IMR-90 (cell line): ENCODE measurements at regions not wholly inside any gene's neighbourhood (a gene's known extent, or its start where the extent isn't known, plus 50 kb on each side); places are given as distances from the start of the nearest gene placed in this dataset.

Experiments used
- ATAC-seq: fragments of 200-7000 bp; cut with Tn5 transposase; 2 replicates; pipeline ENCODE4 v1.9.1; 2020; ENCODE audit warnings: low read depth, mild to moderate bottlenecking, moderate library complexity
- BruUV-seq: library from RNA; stranded (reverse); fragments of 400-500 nt; replicated peaks from 2 replicates; lab custom pipeline; 2021; lab: Mats Ljungman, UMichigan
- CTCF ChIA-PET: fragments of 300-600 bp; formaldehyde crosslinking; extraction: SDS; loops from one replicate; lab custom pipeline; 2021; ENCODE audit warnings: antibody characterized with exemption; lab: Yijun Ruan, JAX
- POLR2A ChIA-PET: fragments of 300-600 bp; sonication (Branson Sonifier 250); formaldehyde crosslinking; loops from one replicate; lab custom pipeline; 2022; ENCODE audit warnings: antibody characterized with exemption; ENCODE audit not compliant: unreplicated experiment; lab: Charles Lee
- DNase-seq: peaks from one replicate; pipeline ENCODE4 v3.0.0; 2013
- H2AFZ ChIP-seq: replicated peaks from 2 replicates; pipeline ENCODE3; 2013; ENCODE audit warnings: low read length, mild to moderate bottlenecking; ENCODE audit not compliant: poor library complexity
- H2AK5ac ChIP-seq: 2 replicates; pipeline ENCODE4 v1.6.1; 2013; ENCODE audit warnings: low read depth, low read length, inconsistent platforms
- H2AK9ac ChIP-seq: replicated peaks from 2 replicates; pipeline ENCODE3; 2013; ENCODE audit warnings: mild to moderate bottlenecking, low read depth, low read length, moderate library complexity; ENCODE audit not compliant: poor library complexity
- H2BK120ac ChIP-seq: 2 replicates; pipeline ENCODE4 v1.6.1; 2013; ENCODE audit warnings: low read depth, low read length, inconsistent platforms
- H2BK15ac ChIP-seq: 3 replicates; pipeline ENCODE4 v1.6.1; 2013; ENCODE audit warnings: low read depth, low read length, inconsistent platforms
- H2BK20ac ChIP-seq: 2 replicates; pipeline ENCODE4 v1.6.1; 2013; ENCODE audit warnings: low read depth, mild to moderate bottlenecking, inconsistent platforms, low read length, moderate library complexity
- H2BK5ac ChIP-seq: 2 replicates; pipeline ENCODE4 v1.6.1; 2013; ENCODE audit warnings: mild to moderate bottlenecking, low read depth, low read length, inconsistent platforms; ENCODE audit not compliant: poor library complexity, severe bottlenecking
- H3K14ac ChIP-seq: replicated peaks from 2 replicates; pipeline ENCODE4 v1.6.1; 2013; ENCODE audit warnings: low read depth, low read length, inconsistent platforms
- H3K18ac ChIP-seq: 2 replicates; pipeline ENCODE4 v1.6.1; 2013; ENCODE audit warnings: low read depth, low read length, control low read depth
- H3K23ac ChIP-seq: 2 replicates; pipeline ENCODE4 v1.6.1; 2013; ENCODE audit warnings: low read depth, low read length, inconsistent platforms
- H3K27ac ChIP-seq: 2 replicates; pipeline ENCODE4 v1.5.1; 2013; ENCODE audit warnings: mild to moderate bottlenecking, control low read depth, low read length; ENCODE audit not compliant: insufficient read depth
- H3K27me3 ChIP-seq: 2 replicates; pipeline ENCODE4 v1.6.1; 2013; ENCODE audit warnings: low read length; ENCODE audit not compliant: control insufficient read depth, insufficient read depth
- H3K36me3 ChIP-seq: 2 replicates; pipeline ENCODE4 v1.6.1; 2013; ENCODE audit warnings: low read length, mixed read lengths; ENCODE audit not compliant: control insufficient read depth, insufficient read depth
- H3K4ac ChIP-seq: 2 replicates; pipeline ENCODE4 v1.6.1; 2013; ENCODE audit warnings: low read depth, low read length, inconsistent platforms
- H3K4me1 ChIP-seq: 2 replicates; pipeline ENCODE4 v1.6.1; 2013; ENCODE audit warnings: low read length, mixed read lengths; ENCODE audit not compliant: control insufficient read depth, insufficient read depth
- H3K4me2 ChIP-seq: 2 replicates; pipeline ENCODE4 v1.6.1; 2013; ENCODE audit warnings: low read depth, mild to moderate bottlenecking, control low read depth, low read length, moderate library complexity
- H3K4me3 ChIP-seq: 2 replicates; pipeline ENCODE4 v1.5.1; 2013; ENCODE audit warnings: low read depth, mild to moderate bottlenecking, control low read depth, low read length, moderate library complexity; ENCODE audit not compliant: insufficient read depth
- H3K56ac ChIP-seq: 2 replicates; pipeline ENCODE4 v1.6.1; 2013; ENCODE audit warnings: low read length, inconsistent platforms; ENCODE audit not compliant: insufficient read depth; ENCODE audit errors: extremely low read depth
- H3K79me1 ChIP-seq, 2 experiments: 2 replicates each; pipeline ENCODE4 v1.6.1; 2013; ENCODE audit warnings: low read length in 2 of 2, inconsistent platforms in 1 of 2, low read depth in 1 of 2
- H3K9ac ChIP-seq: 2 replicates; pipeline ENCODE4 v1.6.1; 2013; ENCODE audit warnings: low read depth, low read length, control low read depth
- H3K9me1 ChIP-seq: 2 replicates; pipeline ENCODE4 v1.6.1; 2013; ENCODE audit warnings: low read length, inconsistent platforms; ENCODE audit not compliant: insufficient read depth
- H3K9me3 ChIP-seq: 2 replicates; pipeline ENCODE4 v1.6.1; 2013; ENCODE audit warnings: low read length; ENCODE audit not compliant: control insufficient read depth, insufficient read depth
- H4K20me1 ChIP-seq: 2 replicates; pipeline ENCODE4 v1.6.1; 2013; ENCODE audit warnings: low read length, inconsistent platforms; ENCODE audit not compliant: insufficient read depth
- H4K5ac ChIP-seq: 2 replicates; pipeline ENCODE4 v1.6.1; 2013; ENCODE audit warnings: mild to moderate bottlenecking, low read depth, low read length, control low read depth
- H4K8ac ChIP-seq, 2 experiments: 2 replicates each; pipeline ENCODE4 v1.6.1; 2013; ENCODE audit warnings: low read depth in 2 of 2, low read length in 2 of 2, control low read depth in 1 of 2, inconsistent platforms in 1 of 2
- H4K91ac ChIP-seq: 2 replicates; pipeline ENCODE4 v1.6.1; 2013; ENCODE audit warnings: low read depth, low read length, inconsistent platforms; ENCODE audit not compliant: insufficient read depth
- MAFK ChIP-seq: IDR thresholded peaks from 2 replicates; pipeline ENCODE4 v1.6.1; 2012; ENCODE audit warnings: low read depth, low read length, improper control_type of control experiment
- POLR2A ChIP-seq: IDR thresholded peaks from 2 replicates; pipeline ENCODE4 v1.6.1; 2012; ENCODE audit warnings: mild to moderate bottlenecking, low read depth, low read length
- RAD21 ChIP-seq: IDR thresholded peaks from 2 replicates; pipeline ENCODE4 v1.6.1; 2012; ENCODE audit warnings: low read length, improper control_type of control experiment
- WGBS, 2 experiments: methylation state at CpG; one replicate each; pipeline versions ENCODE4 v1.1.5 to v1.1.7; 2013; ENCODE audit warnings: missing lambda C conversion rate in 2 of 2; ENCODE audit not compliant: insufficient read length in 1 of 2; ENCODE audit errors: extremely low coverage in 2 of 2; 5-methylcytosine and 5-hydroxymethylcytosine counted together
- dilution Hi-C: fragments of 300-500 bp; cut with HindIII; formaldehyde crosslinking; loops from one replicate; pipeline ENCODE4 v1.14.3; 2018; ENCODE audit warnings: low sequenced_read_pairs; ENCODE audit not compliant: unreplicated experiment
- in situ Hi-C: fragments of 300-500 bp; cut with MboI; formaldehyde crosslinking; loops from 3 replicates; pipeline ENCODE4 v1.14.3; 2019; ENCODE audit warnings: low sequenced_read_pairs, inconsistent platforms, mixed read lengths
- intact Hi-C: fragments of 100-400 bp; cut with micrococcal nuclease; formaldehyde crosslinking; loops from 2 replicates; pipeline ENCODE4 v1.10.0; 2022

DNA sequence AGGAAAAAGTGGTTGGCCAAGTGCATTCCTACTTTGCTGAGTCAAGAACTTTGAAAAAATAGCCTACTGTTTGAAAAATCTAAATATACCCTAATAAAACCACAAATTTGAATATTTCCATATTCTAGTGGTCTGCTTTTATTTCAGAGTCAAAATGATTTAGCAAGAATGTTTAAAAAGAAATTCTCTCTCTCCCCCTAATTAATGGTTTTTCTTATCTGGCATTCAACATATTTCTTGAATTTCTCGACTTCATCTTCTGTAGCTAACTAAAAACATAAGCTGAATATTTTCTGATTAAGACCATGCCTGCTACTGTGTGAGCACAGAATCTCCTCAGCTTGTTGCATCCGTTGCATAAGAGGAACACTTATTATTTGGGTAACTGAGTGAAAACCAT is 563.5 kb upstream of the TBL1XR1 start:
- H2AK5ac ChIP-seq: no peak overlapping the region
- in situ Hi-C loops (no loop called here), intact Hi-C loops (no loop called here), dilution Hi-C loops (no loop called here)
- H3K9ac ChIP-seq: no peak overlapping the region
- no peak overlapping the region for H3K4me3 ChIP-seq
- H3K14ac ChIP-seq: no peak overlapping the region
- H3K36me3 ChIP-seq: no peaks in the 10 kb centered on the region
- H4K91ac ChIP-seq: no peak overlapping the region
- H3K56ac ChIP-seq: no peak overlapping the region
- H3K23ac ChIP-seq: no peak overlapping the region
- peaks cover 3% of the 10 kb centered on the region; the same call in 1 of the 2 replicates for H3K9me3 ChIP-seq
- H3K18ac ChIP-seq: no peak overlapping the region
- no peaks in the 10 kb centered on the region; the same call in 1 of the 2 replicates for H3K9me1 ChIP-seq
- POLR2A ChIA-PET: interaction anchor here (0.5 kb wide), 1 partner anchor 148 kb away, joined by 7 read pairs; no protein-coding TSS in a partner anchor
- peak; percentile 33; the same call in 1 of the 2 replicates for TF ChIP-seq MAFK
- TF ChIP-seq POLR2A: no peak
- no peak for TF ChIP-seq RAD21
- H3K79me1 ChIP-seq: no peaks in the 10 kb centered on the region
- DNase-seq (peak; percentile 40), ATAC-seq (no peak)
- H2AK9ac ChIP-seq: no peak overlapping the region
- no peaks in the 10 kb centered on the region for H4K20me1 ChIP-seq
- no peak overlapping the region for H2BK120ac ChIP-seq
- no peak overlapping the region for H2BK5ac ChIP-seq
- no peak overlapping the region for H2BK15ac ChIP-seq
- H3K27ac ChIP-seq: no peak overlapping the region
- BruUV-seq: no TSS peak
- H3K27me3 ChIP-seq: no peaks in the 10 kb centered on the region
- no peak overlapping the region for H3K4me2 ChIP-seq
- no peak overlapping the region for H4K5ac ChIP-seq
- CTCF ChIA-PET: no interaction called here
- H3K4ac ChIP-seq: no peak overlapping the region
- no peak overlapping the region for H2AFZ ChIP-seq
- no CpG with 5 or more reads among the region's 2 CpGs for WGBS, 2 experiments
- no peak overlapping the region for H2BK20ac ChIP-seq
- H3K4me1 ChIP-seq: peaks cover 5% of the 10 kb centered on the region
- no peak overlapping the region for H4K8ac ChIP-seq
